Endothelial cell of umbilical vein (primary cell): ENCODE measurements at regions not wholly inside any gene's neighbourhood (a gene's known extent, or its start where the extent isn't known, plus 50 kb on each side); places are given as distances from the start of the nearest gene placed in this dataset.

Experiments
- BruUV-seq: library from RNA; stranded (reverse); fragments of 400-500 nt; replicated peaks from 2 replicates; lab custom pipeline; 2021; lab: Mats Ljungman, UMichigan
- CTCF ChIA-PET: fragments of 300-600, 350-600 bp; sonication (Branson Sonifier 250); formaldehyde crosslinking; loops from one replicate; lab custom pipeline; 2021; ENCODE audit warnings: antibody characterized with exemption, inconsistent platforms; lab: Charles Lee
- POLR2A ChIA-PET: fragments of 300-600, 350-600 bp; sonication (Branson Sonifier 250); formaldehyde crosslinking; loops from one replicate; lab custom pipeline; 2021; ENCODE audit warnings: antibody characterized with exemption, inconsistent platforms; lab: Charles Lee
- DNase-seq: peaks from one replicate; pipeline ENCODE4 v3.0.0-alpha.2; 2011; ENCODE audit warnings: low read depth, low spot score
- FAIRE-seq: peaks from 2 replicates; lab custom pipeline; 2011; peaks lifted over from hg19 to GRCh38; lab: Jason Lieb, UNC
- H2AFZ ChIP-seq: 2 replicates; pipeline ENCODE4 v1.6.0; 2012; ENCODE audit warnings: low read depth, low read length, control low read depth, inconsistent platforms
- H3K27ac ChIP-seq: 2 replicates; pipeline ENCODE4 v1.5.1; 2011; ENCODE audit warnings: low read depth, mild to moderate bottlenecking, control low read depth, low read length, moderate library complexity; ENCODE audit not compliant: insufficient read depth
- H3K27me3 ChIP-seq, 2 experiments: 2 replicates each; pipeline versions ENCODE4 v1.6.0 to v1.6.1; 2011; ENCODE audit warnings: low read length in 2 of 2, mixed read lengths in 1 of 2; ENCODE audit not compliant: control insufficient read depth in 2 of 2, insufficient read depth in 2 of 2
- H3K36me3 ChIP-seq, 2 experiments: 2 replicates in 1 of 2; 3 replicates in 1 of 2; pipeline ENCODE4 v1.5.1; 2011; ENCODE audit warnings: low read length in 2 of 2, mild to moderate bottlenecking in 1 of 2, moderate library complexity in 1 of 2; ENCODE audit not compliant: control insufficient read depth in 2 of 2, insufficient read depth in 2 of 2; ENCODE audit errors: extremely low read depth in 1 of 2
- H3K4me1 ChIP-seq: 3 replicates; pipeline ENCODE4 v1.5.1; 2011; ENCODE audit warnings: mild to moderate bottlenecking, low read length; ENCODE audit not compliant: control insufficient read depth, insufficient read depth; ENCODE audit errors: extremely low read depth
- H3K4me2 ChIP-seq: 2 replicates; pipeline ENCODE4 v1.6.1; 2011; ENCODE audit warnings: low read length, control low read depth, mixed read lengths; ENCODE audit not compliant: insufficient read depth
- H3K4me3 ChIP-seq, 3 experiments: fragments of 200-600 bp in 1 of 3; sonication (generic), shearing (Covaris generic) in 1 of 3; replicated peaks in 1 of 3; 2 replicates each; pipeline ENCODE4 v1.5.1; 2011 to 2016; ENCODE audit warnings: control low read depth in 3 of 3, low read length in 3 of 3, mild to moderate bottlenecking in 2 of 3, inconsistent platforms in 1 of 3, low read depth in 1 of 3, moderate library complexity in 1 of 3; ENCODE audit not compliant: insufficient read depth in 1 of 3
- H3K79me2 ChIP-seq: 2 replicates; pipeline ENCODE4 v1.6.0; 2012; ENCODE audit warnings: low read length, inconsistent platforms; ENCODE audit not compliant: control insufficient read depth, insufficient read depth
- H3K9ac ChIP-seq: replicated peaks from 2 replicates; pipeline ENCODE3; 2011; ENCODE audit warnings: low read length, control low read depth; ENCODE audit not compliant: insufficient read depth; ENCODE audit errors: extremely low read depth
- H3K9me1 ChIP-seq: replicated peaks from 3 replicates; pipeline ENCODE4 v1.6.0; 2011; ENCODE audit warnings: mild to moderate bottlenecking, low read length; ENCODE audit not compliant: control insufficient read depth, insufficient read depth; ENCODE audit errors: extremely low read depth
- H3K9me3 ChIP-seq: replicated peaks from 2 replicates; pipeline ENCODE4 v1.5.1; 2012; ENCODE audit warnings: low read length, inconsistent platforms; ENCODE audit not compliant: control insufficient read depth, insufficient read depth
- H4K20me1 ChIP-seq: replicated peaks from 2 replicates; pipeline ENCODE3; 2011; ENCODE audit warnings: mild to moderate bottlenecking, low read length; ENCODE audit not compliant: control insufficient read depth, insufficient read depth; ENCODE audit errors: extremely low read depth
- CTCF ChIP-seq, 2 donors: IDR thresholded peaks; 1 replicate in 1 of 2; 2 replicates in 1 of 2; pipeline ENCODE4 v1.5.1; 2011; ENCODE audit warnings: low read length in 2 of 2, mild to moderate bottlenecking in 2 of 2, moderate library complexity in 2 of 2, control low read depth in 1 of 2, inconsistent platforms in 1 of 2, low read depth in 1 of 2; ENCODE audit not compliant: insufficient read depth in 1 of 2; ENCODE audit errors: extremely low read depth in 1 of 2
- EZH2 ChIP-seq: IDR thresholded peaks from 2 replicates; pipeline ENCODE4 v1.6.1; 2012; ENCODE audit warnings: borderline replicate concordance, low read depth, mild to moderate bottlenecking, moderate library complexity, low read length, inconsistent platforms; ENCODE audit not compliant: severe bottlenecking
- FOS ChIP-seq: IDR thresholded peaks from 2 replicates; pipeline ENCODE4 v1.6.1; 2011; ENCODE audit warnings: mild to moderate bottlenecking, low read length, moderate library complexity, borderline replicate concordance; ENCODE audit not compliant: insufficient read depth
- GATA2 ChIP-seq: IDR thresholded peaks from 2 replicates; pipeline ENCODE4 v1.7.0; 2011; ENCODE audit warnings: low read depth, mild to moderate bottlenecking, moderate library complexity, mixed read lengths, low read length; ENCODE audit not compliant: insufficient read length, insufficient read depth
- JUN ChIP-seq: IDR thresholded peaks from 2 replicates; pipeline ENCODE4 v1.6.1; 2011; ENCODE audit warnings: borderline replicate concordance, low read depth; ENCODE audit not compliant: insufficient read length, insufficient read depth
- MAX ChIP-seq: IDR thresholded peaks from 2 replicates; pipeline ENCODE4 v1.6.1; 2011; ENCODE audit not compliant: insufficient read depth, insufficient read length
- MYC ChIP-seq: IDR thresholded peaks from one replicate; pipeline ENCODE4 v1.6.1; 2011; ENCODE audit warnings: mild to moderate bottlenecking, low read depth, low read length
- POLR2A ChIP-seq: IDR thresholded peaks from 2 replicates; pipeline ENCODE4 v1.6.1; 2012; ENCODE audit warnings: low read depth, mild to moderate bottlenecking, control low read depth, low read length
- POLR2AphosphoS5 ChIP-seq: IDR thresholded peaks from 2 replicates; pipeline ENCODE4 v1.6.1; 2012; ENCODE audit warnings: low read depth, mild to moderate bottlenecking, control low read depth, low read length, moderate library complexity; ENCODE audit not compliant: insufficient read depth
- dilution Hi-C: fragments of 300-500 bp; cut with MboI; formaldehyde crosslinking; loops from one replicate; pipeline ENCODE4 v1.15.0; 2019; ENCODE audit warnings: low sequenced_read_pairs; ENCODE audit not compliant: extremely low pct_ligation_motif_present
- intact Hi-C: fragments of 100-400 bp; cut with micrococcal nuclease; formaldehyde crosslinking; loops from one replicate; pipeline ENCODE4 v1.10.0; 2022

GRCh38 chr4:188727746-188728145 is 588.5 kb downstream of the TRIML1 start:
- H4K20me1 ChIP-seq, result no peaks in the 10 kb centered on the region
- CTCF ChIA-PET, result no interaction called here
- no peak overlapping the region for H3K4me3 ChIP-seq
- intact Hi-C loops, result no loop called here
- H3K4me2 ChIP-seq, result no peak overlapping the region
- H3K9me3 ChIP-seq, result peaks cover 2% of the 10 kb centered on the region
- no peaks in the 10 kb centered on the region for H3K4me1 ChIP-seq
- TF ChIP-seq GATA2 (no peak), MAX (no peak), EZH2 (no peak), POLR2AphosphoS5 (no peak), MYC (no peak), JUN (no peak), POLR2A (no peak), FOS (no peak), CTCF (IDR thresholded peaks at IDR 0.05; ENCODE audit: extremely low read depth in 1 of 2, insufficient read depth in 1 of 2, low read depth in 1 of 2, low read length in 2 of 2) (no peak)
- BruUV-seq, result no TSS peak
- no peaks in the 10 kb centered on the region for H3K9me1 ChIP-seq
- no peak overlapping the region for H2AFZ ChIP-seq
- H3K9ac ChIP-seq, result no peak overlapping the region
- no peak overlapping the region for H3K27ac ChIP-seq
- dilution Hi-C loops, result no loop called here
- POLR2A ChIA-PET, result no interaction called here
- H3K79me2 ChIP-seq, result no peaks in the 10 kb centered on the region
- H3K27me3 ChIP-seq, result no peaks in the 10 kb centered on the region
- DNase-seq (no peak), FAIRE-seq (no peak)
- no peaks in the 10 kb centered on the region for H3K36me3 ChIP-seq
